HEK293T (cell line): ENCODE measurements at regions not wholly inside any gene's neighbourhood (a gene's known extent, or its start where the extent isn't known, plus 50 kb on each side); places are given as distances from the start of the nearest gene placed in this dataset.

ENCODE experiments used
- ARNT ChIP-seq: fragments of 450-650 bp; IDR thresholded peaks from 2 replicates; pipeline ENCODE4 v1.6.1; 2017; ENCODE audit warnings: mild to moderate bottlenecking
- BHLHE40 ChIP-seq: fragments of 450-650 bp; IDR thresholded peaks from 2 replicates; pipeline ENCODE4 v1.6.1; 2016; ENCODE audit warnings: mild to moderate bottlenecking, moderate library complexity, borderline replicate concordance
- CTBP1 ChIP-seq: fragments of 450-650 bp; IDR thresholded peaks from 2 replicates; pipeline ENCODE4 v1.6.1; 2016; ENCODE audit warnings: borderline replicate concordance
- ELF4 ChIP-seq: fragments of 450-650 bp; IDR thresholded peaks from 2 replicates; pipeline ENCODE4 v1.6.1; 2017; ENCODE audit warnings: antibody characterized with exemption
- FOXA1 ChIP-seq: fragments of 450-650 bp; IDR thresholded peaks from 2 replicates; pipeline ENCODE4 v1.6.1; 2016; ENCODE audit warnings: mild to moderate bottlenecking
- FOXK2 ChIP-seq: fragments of 450-650 bp; IDR thresholded peaks from 2 replicates; pipeline ENCODE4 v1.6.1; 2016; ENCODE audit warnings: mild to moderate bottlenecking
- HDGF ChIP-seq: fragments of 450-650 bp; IDR thresholded peaks from 2 replicates; pipeline ENCODE4 v1.6.1; 2017; ENCODE audit warnings: antibody characterized with exemption, borderline replicate concordance
- LEF1 ChIP-seq: fragments of 450-650 bp; IDR thresholded peaks from 2 replicates; pipeline ENCODE4 v1.6.1; 2017; ENCODE audit warnings: mild to moderate bottlenecking, borderline replicate concordance
- NFRKB ChIP-seq: fragments of 450-650 bp; IDR thresholded peaks from 2 replicates; pipeline ENCODE4 v1.6.1; 2016; ENCODE audit warnings: mild to moderate bottlenecking, moderate library complexity
- SP1 ChIP-seq: fragments of 450-650 bp; IDR thresholded peaks from 2 replicates; pipeline ENCODE4 v1.6.1; 2017
- SUZ12 ChIP-seq: fragments of 450-650 bp; IDR thresholded peaks from 2 replicates; pipeline ENCODE4 v1.6.1; 2016; ENCODE audit warnings: mild to moderate bottlenecking
- TARDBP ChIP-seq: fragments of 450-650 bp; IDR thresholded peaks from 2 replicates; pipeline ENCODE4 v1.6.1; 2016
- ZNF384 ChIP-seq: fragments of 450-650 bp; IDR thresholded peaks from 2 replicates; pipeline ENCODE4 v1.6.1; 2016
- TF ChIP-seq, protein P1 (sequence below): fragments of 450-650 bp; IDR thresholded peaks from 2 replicates; pipeline ENCODE4 v1.6.1; 2016

GRCh38 chr15:46569781-46570180 lies 935.0 kb downstream of the SQOR start:
- no peak for TF ChIP-seq FOXK2
- no peak for TF ChIP-seq CTBP1
- TF ChIP-seq SP1, result no peak
- TF ChIP-seq ARNT, result no peak
- TF ChIP-seq BHLHE40, result no peak
- no peak for TF ChIP-seq ELF4
- no peak for TF ChIP-seq SUZ12
- TF ChIP-seq ZNF384, result no peak
- no peak for TF ChIP-seq NFRKB
- TF ChIP-seq LEF1, result no peak
- TF ChIP-seq, protein P1, sequence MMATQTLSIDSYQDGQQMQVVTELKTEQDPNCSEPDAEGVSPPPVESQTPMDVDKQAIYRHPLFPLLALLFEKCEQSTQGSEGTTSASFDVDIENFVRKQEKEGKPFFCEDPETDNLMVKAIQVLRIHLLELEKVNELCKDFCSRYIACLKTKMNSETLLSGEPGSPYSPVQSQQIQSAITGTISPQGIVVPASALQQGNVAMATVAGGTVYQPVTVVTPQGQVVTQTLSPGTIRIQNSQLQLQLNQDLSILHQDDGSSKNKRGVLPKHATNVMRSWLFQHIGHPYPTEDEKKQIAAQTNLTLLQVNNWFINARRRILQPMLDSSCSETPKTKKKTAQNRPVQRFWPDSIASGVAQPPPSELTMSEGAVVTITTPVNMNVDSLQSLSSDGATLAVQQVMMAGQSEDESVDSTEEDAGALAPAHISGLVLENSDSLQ, result no peak
- no peak for TF ChIP-seq FOXA1
- TF ChIP-seq TARDBP, result no peak
- TF ChIP-seq HDGF, result no peak
